ENCODE measurements at regions not wholly inside any gene's neighbourhood (a gene's known extent, or its start where the extent isn't known, plus 50 kb on each side); places are given as distances from the start of the nearest gene placed in this dataset.

GRCh38 chr13:90532861-90533492 is 814.5 kb upstream of the MIR17HG start:
- no peak for DNase-seq
- ATAC-seq = no peak

GRCh38 chr13:90533866-90534265 is 813.6 kb upstream of the MIR17HG start:
- DNase-seq (no peak), ATAC-seq (no peak)

DNA sequence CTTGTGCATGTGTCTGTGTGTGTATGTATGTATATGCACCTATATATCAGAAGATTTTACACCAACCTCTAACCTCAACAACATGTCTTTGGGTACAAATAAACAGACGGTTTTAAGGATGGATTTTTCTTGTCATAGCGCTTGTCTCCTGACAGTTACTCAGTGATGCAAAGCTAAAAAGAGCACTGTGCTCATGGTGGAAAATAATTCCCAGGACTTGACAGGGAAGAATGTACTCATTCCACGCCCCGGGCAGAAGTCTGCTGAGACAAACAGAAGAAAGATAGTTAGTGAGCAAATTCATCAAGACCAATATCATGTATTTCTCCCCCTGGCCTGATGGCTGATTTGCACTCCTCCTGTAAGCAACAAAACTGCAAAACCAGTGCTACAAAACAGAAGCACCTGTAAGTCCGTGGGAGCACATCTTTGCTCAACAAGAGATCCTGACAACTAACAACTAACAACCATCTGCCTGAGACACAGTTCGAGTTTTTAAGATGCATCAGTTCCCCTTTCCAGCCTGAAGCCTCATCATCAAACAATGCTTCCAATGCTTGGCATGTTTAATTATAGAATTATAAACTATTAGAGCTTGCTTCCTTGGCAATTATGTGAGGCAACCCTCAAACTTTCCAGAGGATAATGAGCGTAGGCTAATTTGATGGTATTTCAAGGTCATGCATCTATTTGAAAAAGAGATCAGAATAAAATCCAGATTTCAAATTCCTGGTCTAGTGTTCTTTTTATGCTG is 812.7 kb upstream of the MIR17HG start:
- ATAC-seq = no peak
- DNase-seq = no peak

DNA sequence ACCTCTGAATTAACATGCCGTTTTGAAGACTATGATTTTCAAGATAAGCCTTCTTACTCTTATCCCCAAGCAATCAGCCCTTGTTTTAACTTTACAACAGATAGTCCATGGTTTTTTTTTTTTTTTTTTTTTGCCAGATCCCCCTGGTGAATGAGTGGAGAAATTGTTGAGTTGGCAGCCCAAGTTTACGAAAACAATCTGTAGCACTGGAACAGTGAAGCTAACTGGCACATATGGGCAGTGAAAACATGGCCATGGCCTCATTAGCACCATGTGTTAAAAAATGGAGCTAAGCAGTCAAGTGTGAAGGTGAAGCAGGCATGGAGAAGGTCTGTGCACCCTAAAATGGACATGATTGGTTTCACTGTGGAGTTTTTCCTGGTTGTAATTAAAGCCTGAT is 812.1 kb upstream of the MIR17HG start:
- ATAC-seq (no peak), DNase-seq (no peak)

DNA sequence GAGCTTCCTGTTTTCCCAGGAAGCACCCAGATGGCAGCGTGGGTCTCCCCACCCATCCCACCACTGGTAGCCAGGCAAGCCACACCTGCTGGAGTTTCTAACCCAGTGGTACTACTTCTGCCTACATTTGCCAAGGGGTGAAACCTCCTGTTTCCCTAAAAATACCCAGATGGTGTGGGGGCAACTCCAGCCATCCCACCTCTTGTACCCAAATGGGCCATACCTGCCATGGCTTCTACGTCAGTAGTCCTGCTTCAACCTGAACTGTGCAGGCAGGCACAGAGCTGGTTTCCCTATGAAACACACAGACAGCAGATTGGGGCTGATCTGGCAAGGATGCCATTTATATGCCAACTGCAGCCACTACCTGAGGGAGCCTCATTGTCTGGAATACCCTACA is 809.4 kb upstream of the MIR17HG start:
- DNase-seq (no peak), ATAC-seq (no peak)

DNA sequence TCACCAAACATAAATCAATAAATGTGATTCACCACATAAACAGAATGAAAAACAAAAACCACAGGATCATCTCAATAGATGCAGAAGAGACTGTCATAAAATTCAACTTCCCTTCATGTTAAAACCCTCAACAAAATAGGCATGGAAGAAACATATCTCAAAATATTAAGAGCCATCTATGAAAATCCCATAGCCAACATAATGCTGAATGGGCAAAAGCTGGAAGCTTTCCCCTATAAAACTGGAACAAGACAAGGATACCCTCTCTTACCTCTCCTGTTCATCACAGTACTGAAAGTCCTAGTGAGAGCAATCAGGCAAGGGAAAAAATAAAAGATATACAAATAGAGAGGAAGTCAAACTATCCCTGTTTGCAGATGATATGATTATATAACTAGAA is 806.1 kb upstream of the MIR17HG start:
- no peak for DNase-seq
- no peak for ATAC-seq

GRCh38 chr13:90542959-90543505 is 804.5 kb upstream of the MIR17HG start:
- ATAC-seq = no peak
- DNase-seq = no peak

GRCh38 chr13:90545070-90545840 is 802.2 kb upstream of the MIR17HG start:
- DNase-seq = no peak
- ATAC-seq = no peak

DNA sequence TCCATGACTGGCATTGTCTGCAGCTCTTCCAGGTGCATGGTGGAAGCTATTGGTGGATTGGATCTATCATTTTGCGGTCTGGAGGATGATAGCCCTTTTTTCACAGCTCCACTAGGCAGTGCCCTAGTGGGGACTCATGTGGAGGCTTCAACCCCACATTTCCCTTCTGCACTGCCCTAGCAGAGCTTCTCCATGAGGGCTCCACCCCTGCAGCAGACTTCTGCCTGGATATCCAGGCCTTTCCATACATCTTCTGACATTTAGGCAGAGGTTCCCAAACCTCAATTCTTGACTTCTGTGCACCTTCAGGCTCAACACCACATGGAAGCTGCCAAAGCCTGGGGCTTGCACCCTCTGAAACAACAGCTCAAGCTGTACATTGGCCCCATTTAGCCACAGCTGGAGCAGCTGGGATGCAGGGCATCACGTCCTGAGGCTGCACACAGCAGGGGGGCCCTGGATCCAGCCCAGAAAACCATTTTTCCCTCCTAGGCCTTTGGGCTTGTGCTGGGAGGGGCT is 800.2 kb upstream of the MIR17HG start:
- no peak for ATAC-seq
- DNase-seq = no peak

DNA sequence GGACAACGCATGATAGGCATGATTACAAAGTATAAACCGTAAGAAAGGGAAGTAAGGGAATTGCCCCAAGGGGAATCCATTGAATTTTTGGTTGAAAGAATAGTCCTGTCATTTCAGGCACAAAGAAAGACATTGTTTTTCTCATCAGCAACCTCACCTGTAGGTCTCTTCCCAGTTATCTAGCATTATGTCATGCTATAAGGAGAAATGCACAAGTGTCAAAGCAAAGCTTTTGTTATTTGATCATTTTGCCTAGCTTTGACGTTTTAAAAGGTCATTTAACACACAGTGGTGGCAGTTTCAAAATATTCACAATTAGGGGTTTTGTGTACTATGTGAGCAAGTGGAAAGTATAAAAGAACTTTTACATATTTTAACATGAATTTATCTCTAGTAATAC is 796.2 kb upstream of the MIR17HG start:
- DNase-seq (no peak), ATAC-seq (no peak)

DNA sequence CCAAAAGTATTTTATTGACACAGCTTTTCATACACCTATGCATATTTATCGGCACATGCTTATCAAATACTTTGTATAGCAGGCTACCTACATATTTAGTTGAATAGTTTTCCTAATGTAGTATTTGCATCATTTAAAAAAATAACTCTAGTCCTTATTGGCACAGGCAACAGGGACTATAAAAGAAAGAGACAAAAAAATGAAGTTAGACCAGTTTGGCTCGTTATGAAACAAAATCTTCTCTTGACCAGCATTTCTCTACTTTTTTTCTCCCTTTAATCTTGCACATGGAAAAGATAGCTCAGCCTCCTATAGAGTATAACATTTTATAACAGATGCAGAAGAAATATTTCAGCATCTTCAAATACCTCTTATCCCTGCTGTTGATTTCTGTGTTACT is 794.8 kb upstream of the MIR17HG start:
- no peak for DNase-seq
- no peak for ATAC-seq

- no peak for ATAC-seq
- DNase-seq = no peak
Measured at GRCh38 chr13:90553159-90553558, 794.3 kb upstream of the MIR17HG start.

DNA sequence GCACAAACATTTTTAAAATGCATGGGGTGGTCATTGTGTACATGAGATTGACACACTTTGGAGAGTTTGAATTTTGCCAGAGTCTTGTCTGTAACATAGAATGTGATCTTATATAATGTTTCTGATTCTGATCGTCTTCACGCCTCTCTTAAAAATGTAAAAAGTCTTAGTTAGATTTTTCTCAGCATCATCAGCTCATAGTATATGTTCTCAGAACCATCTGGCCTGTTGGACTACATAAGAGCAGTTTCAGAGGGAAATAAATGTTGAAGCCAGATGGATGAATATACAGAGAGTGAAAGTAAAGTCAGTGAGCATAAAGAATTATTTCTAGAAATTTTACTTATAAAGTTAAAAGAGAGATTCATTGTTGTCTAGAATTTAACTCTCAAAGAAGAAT is 789.9 kb upstream of the MIR17HG start:
- ATAC-seq = no peak

GRCh38 chr13:90562443-90562842 is 785.0 kb upstream of the MIR17HG start:
- DNase-seq (no peak), ATAC-seq (no peak)

More for the DNA sequence above, 789.9 kb upstream of the MIR17HG start:
- DNase-seq = no peak

DNA sequence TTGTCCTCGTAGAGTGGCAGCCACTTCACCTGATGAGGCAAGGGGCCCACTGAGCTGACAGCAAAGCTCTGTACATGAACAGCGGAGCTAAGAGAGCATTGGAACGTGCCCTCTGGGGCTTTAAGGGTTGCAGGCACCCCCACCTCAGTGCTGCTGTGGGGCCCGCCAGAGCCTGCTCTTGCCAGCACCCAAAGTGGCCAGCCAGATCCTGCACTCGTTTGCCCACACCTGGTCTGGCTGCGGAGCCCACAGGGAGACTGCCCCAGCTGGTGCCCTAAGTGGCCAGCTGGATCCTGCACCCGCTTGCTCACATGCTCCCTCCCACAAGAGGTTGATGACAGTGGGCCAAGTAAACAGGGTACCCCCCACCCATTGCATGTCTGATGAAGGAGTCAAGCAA is 783.4 kb upstream of the MIR17HG start:
- ATAC-seq = no peak
- DNase-seq = no peak

DNA sequence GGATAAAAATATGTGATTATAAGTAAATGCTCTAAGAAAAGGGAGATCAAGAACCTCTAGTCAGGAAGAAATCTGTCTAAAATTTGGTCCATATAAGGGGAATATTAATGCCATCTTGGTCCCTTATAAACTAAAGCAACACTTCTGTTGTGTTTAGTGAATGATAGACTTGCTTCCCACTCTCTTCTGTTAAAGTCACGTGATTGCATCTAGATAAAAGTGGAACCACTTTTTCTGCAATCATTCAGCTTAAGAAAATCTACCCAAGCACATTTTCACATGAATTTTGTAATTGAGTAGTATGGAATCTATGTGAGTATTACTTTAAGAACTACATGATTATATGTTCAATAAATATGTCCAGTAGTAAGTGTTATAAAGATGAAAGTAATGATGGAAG is 782.9 kb upstream of the MIR17HG start:
- DNase-seq (no peak), ATAC-seq (no peak)

DNA sequence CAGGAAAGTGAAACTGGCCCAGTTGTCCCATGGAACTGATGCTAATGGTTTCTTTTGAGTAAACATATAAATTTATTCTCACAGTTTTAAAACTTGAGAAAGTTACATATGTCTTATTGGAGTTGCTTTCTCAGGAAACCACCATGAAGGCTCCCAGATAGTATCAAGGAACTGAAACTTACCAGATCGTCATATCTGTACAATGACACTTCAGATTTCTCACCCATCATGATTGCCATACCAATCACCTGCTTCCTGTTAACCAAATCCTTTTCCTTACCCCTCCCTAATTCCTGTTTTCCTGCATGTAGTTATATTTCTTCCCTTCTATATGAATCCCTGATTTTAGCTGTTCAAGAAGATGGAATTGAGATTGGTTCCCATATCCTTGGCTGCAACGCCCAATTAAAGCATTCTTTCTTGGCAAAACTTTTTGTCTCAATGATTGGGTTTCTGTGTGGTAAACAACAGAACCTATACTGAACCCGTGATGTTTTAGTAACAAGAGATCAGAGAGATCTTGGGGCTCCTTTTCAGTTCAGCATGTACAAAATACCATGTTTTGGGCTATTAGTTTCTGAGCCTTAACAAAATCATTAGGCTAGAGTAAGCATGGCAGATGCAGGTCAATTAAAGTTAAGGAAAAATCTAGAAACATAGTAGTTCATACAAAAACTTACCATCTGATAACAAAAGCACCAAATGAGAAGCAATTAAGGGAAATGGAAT is 781.3 kb upstream of the MIR17HG start:
- DNase-seq (no peak), ATAC-seq (no peak)

DNA sequence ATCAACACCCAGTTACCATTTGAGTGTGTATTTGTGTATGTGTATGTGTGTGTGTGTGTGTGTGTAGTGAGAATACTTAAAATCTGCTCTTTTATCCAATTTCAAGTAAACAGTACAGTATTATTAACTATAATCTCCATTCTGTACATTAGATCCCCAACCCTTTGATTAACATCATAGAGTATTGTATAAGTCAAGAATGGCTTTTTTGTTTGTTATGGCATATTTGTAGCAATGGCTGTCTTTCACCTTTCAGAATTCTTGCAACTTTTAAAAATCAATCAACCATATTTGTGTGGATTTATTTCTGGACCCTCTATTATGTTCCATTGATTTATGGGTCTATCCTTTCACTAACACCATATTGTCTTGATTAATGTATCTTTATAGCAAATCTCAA is 779.3 kb upstream of the MIR17HG start:
- no peak for DNase-seq
- no peak for ATAC-seq

DNA sequence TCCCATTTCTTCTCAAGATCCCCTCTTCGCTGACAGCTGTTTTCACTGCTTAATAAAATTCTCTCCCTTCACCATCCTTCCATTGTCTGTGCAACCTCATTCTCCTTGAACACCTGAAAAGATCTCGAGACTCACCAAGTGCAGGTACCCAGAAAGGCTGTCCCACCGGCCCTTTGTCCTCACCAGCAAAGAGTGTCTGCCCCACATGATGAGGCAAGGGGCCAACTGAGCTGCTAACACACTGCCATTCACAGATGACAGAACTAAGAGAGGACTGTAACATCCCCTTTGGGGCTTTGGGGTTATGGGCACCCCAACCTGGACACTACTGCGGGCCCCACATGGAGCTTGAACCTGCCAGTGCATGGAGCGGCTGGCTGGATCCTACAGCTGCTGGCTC is 771.4 kb upstream of the MIR17HG start:
- ATAC-seq (no peak), DNase-seq (no peak)

- DNase-seq (no peak), ATAC-seq (no peak)
Measured at GRCh38 chr13:90577726-90578125, 769.8 kb upstream of the MIR17HG start.

DNA sequence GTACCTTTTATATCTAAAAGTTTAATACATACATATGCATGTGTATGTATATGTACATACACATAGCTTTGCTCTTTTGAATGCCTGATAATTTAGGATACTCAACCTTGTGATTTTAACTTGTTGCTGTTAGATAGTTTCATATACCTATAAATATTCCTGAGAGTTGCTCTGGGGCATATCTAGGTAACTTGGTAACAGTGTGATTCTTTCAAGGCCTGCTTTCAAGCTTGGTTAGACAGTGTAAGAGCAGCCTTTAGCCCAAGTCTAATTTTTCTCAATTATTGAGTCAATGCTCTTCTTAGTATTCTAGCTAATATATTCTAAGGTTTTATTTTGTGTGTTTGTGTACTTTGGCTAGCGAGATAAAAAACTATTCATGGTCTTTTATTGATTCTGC is 762.1 kb upstream of the MIR17HG start:
- DNase-seq (no peak), ATAC-seq (no peak)

DNA sequence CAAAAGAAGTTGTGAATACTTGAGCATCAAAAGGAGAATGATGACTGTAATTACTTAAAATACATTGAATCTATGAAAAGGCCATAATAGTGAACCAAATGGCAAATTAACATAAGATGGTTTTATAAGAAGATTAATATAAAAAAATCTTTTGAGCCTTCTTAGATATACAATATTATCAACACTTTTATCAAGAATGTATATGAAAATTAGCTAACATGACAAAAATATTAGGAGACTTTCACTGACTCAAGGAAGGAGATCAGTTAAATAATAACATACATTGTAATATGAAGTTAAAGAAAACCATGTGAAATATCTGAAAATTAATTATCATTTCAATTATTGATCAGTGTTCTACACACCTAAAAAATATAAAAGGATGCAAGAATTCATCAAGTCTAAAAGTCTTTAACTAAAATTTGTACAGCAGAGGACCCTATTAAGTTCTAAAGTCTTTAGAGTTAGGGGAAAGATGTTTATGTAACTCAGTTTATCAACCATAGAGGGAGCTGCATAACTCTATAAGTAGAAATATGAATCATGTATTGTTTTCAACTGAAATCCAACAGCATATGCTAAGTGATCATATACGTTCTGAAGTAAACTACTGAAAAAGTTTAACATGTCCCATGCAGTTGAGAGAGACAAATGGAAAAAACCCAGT is 756.1 kb upstream of the MIR17HG start:
- DNase-seq (no peak), ATAC-seq (no peak)

Measured in stimulated activated naive CD8-positive, alpha-beta T cell treated with anti-CD3 and anti-CD28 coated beads, Interleukin-15, Interleukin-2, amounts not matched to agents 100 U/mL and 50 U/mL, for 24 hours (primary cell).